Activated naive CD4-positive, alpha-beta T cell treated with anti-CD3 and anti-CD28 coated beads for 36 hours (primary cell): ENCODE measurements at regions not wholly inside any gene's neighbourhood (a gene's known extent, or its start where the extent isn't known, plus 50 kb on each side); places are given as distances from the start of the nearest gene placed in this dataset.
"Not testable (repeated sequence)": the region's sequence is repeated elsewhere in the genome, so short reads cannot be mapped to it uniquely, and the experiment has no call there.

Experiments used
- CTCF ChIA-PET: fragments of 350-600 bp; sonication (Branson Sonifier 250); formaldehyde crosslinking; loops from one replicate; lab custom pipeline; 2021; ENCODE audit warnings: antibody characterized with exemption; lab: Charles Lee
- DNase-seq: peaks from one replicate; pipeline ENCODE4 v3.0.0-alpha.2; 2020
- H3K27ac Mint-ChIP-seq: one replicate; pipeline ENCODE4 v1.8.0; 2021; ENCODE audit warnings: mild to moderate bottlenecking, mixed read lengths
- H3K27me3 Mint-ChIP-seq: one replicate; pipeline ENCODE4 v1.8.0; 2021; ENCODE audit warnings: low read depth, mixed read lengths
- H3K36me3 Mint-ChIP-seq: one replicate; pipeline ENCODE4 v1.8.0; 2021; ENCODE audit warnings: low read depth, mixed read lengths
- H3K4me1 Mint-ChIP-seq: one replicate; pipeline ENCODE4 v1.8.0; 2021; ENCODE audit warnings: low read depth, mixed read lengths
- H3K4me3 Mint-ChIP-seq: one replicate; pipeline ENCODE4 v1.8.0; 2021; ENCODE audit warnings: mild to moderate bottlenecking, moderate library complexity, mixed read lengths
- H3K9me3 Mint-ChIP-seq: one replicate; pipeline ENCODE4 v1.8.0; 2021; ENCODE audit warnings: mixed read lengths
- intact Hi-C: fragments of 100-400 bp; cut with micrococcal nuclease; formaldehyde crosslinking; loops from one replicate; pipeline ENCODE4 v1.15.1; 2023

DNA sequence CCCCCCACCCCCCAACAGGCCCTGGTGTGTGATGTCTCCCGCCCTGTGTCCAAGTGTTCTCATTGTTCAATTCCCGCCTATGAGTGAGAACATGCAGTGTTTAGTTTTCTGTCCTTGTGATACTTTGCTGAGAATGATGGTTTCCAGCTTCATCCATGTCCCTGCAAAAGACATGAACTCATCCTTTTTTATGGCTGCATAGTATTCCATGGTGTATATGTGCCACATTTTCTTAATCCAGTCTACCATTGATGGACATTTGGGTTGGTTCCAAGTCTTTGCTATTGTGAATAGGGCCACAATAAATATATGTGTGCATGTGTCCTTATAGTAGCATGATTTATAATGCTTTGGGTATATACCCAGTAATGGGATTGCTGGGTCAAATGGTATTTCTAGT lies 54.0 kb downstream of the ZCCHC13 start:
- CTCF ChIA-PET: interaction anchor here (0.7 kb wide), 1 partner anchor 219 kb away, joined by 4 read pairs; no protein-coding TSS in a partner anchor
- H3K36me3 Mint-ChIP-seq, H3K27me3 Mint-ChIP-seq, intact Hi-C loops, H3K4me3 Mint-ChIP-seq, H3K27ac Mint-ChIP-seq, DNase-seq, H3K4me1 Mint-ChIP-seq, H3K9me3 Mint-ChIP-seq: not testable (repeated sequence)

- CTCF ChIA-PET: no interaction called here
- Mint-ChIP-seq H3K27ac (no peak overlapping the region), H3K4me1 (no peaks in the 10 kb centered on the region), H3K27me3 (no peaks in the 10 kb centered on the region), H3K36me3 (no peaks in the 10 kb centered on the region), H3K9me3 (no peaks in the 10 kb centered on the region), H3K4me3 (no peak overlapping the region)
- no peak for DNase-seq
- intact Hi-C loops: no loop called here
Measured at GRCh38 chrX:74363914-74364313, 57.4 kb upstream of the SLC16A2 start.

DNA sequence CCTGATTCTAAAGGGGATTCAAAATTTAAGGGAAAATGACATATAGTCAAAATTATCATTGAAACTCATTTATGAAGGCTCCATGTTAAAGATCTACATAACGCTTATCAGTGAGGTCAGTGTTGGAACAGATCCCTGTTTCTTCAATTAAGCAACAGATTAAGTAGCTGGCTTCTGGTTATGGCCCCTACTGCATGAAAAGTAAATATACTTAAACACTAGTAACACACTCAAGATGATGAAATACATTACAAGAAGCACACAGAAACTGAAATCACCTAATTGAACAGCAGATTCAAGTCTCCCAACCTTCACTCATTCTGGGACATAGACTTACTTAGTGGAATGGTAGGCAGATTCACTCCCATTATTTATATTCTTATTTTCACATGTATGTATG lies 51.6 kb upstream of the SLC16A2 start:
- CTCF ChIA-PET: no interaction called here
- no peak for DNase-seq
- Mint-ChIP-seq H3K9me3 (no peaks in the 10 kb centered on the region), H3K36me3 (no peaks in the 10 kb centered on the region), H3K4me3 (no peak overlapping the region), H3K4me1 (no peaks in the 10 kb centered on the region), H3K27ac (no peak overlapping the region), H3K27me3 (no peaks in the 10 kb centered on the region)
- intact Hi-C loops: no loop called here

DNA sequence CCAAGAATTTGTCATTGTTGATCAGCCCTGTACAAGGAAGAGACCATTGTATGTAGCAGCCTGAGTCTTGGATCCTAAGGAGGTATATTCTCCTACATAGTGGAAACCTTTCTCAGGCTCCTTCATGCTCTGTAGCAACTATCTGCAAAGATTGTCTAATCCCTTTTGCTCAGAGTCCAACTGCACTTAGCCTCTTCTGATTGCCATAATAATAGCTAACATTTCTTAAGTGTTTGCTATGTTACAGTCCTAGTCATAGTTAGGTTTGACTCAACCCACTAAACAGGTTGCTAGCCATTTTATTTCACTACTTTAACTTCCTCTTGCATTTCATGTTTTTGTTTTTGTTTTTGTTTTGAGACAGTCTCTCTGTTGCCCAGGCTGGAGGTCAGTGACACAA lies 50.8 kb upstream of the SLC16A2 start:
- Mint-ChIP-seq H3K4me1 (no peaks in the 10 kb centered on the region), H3K27ac (no peak overlapping the region)
- no peak for DNase-seq

GRCh38 chrX:74371425-74372222 lies 49.7 kb upstream of the SLC16A2 start:
- Mint-ChIP-seq H3K27ac (no peak overlapping the region), H3K4me1 (no peaks in the 10 kb centered on the region), H3K9me3 (no peaks in the 10 kb centered on the region), H3K4me3 (no peak overlapping the region), H3K27me3 (no peaks in the 10 kb centered on the region), H3K36me3 (no peaks in the 10 kb centered on the region)
- DNase-seq: no peak
- CTCF ChIA-PET: interaction anchor here (2.3 kb wide), 1 partner anchor 10 kb away, joined by 12 read pairs; no protein-coding TSS in a partner anchor
- intact Hi-C loops: no loop called here

More for the DNA sequence above, 50.8 kb upstream of the SLC16A2 start:
- CTCF ChIA-PET: no interaction called here
- Mint-ChIP-seq H3K4me3 (no peak overlapping the region), H3K9me3 (no peaks in the 10 kb centered on the region), H3K36me3 (no peaks in the 10 kb centered on the region), H3K27me3 (no peaks in the 10 kb centered on the region)
- intact Hi-C loops: no loop called here
